ENCODE measurements at regions not wholly inside any gene's neighbourhood (a gene's known extent, or its start where the extent isn't known, plus 50 kb on each side); places are given as distances from the start of the nearest gene placed in this dataset.

DNA sequence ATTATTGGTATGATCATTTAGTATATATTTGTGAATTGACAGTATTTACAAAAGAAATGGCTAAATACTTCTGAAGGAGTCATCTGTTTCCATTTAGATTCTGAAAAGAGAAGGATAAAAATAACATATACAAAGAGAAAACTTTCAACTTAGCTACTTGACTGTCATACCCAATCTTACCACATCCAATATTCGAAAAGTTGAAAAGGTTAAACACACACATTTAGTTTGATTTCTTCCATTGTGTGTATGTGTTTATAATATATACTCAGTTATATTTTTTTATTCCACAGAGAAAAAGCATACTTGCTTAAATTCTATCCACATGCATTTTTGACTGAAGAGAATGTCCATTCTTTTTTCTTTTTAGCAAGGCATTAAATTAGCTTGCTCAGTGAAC is 470.7 kb downstream of the TFEC start:
- TF ChIP-seq, protein P1, sequence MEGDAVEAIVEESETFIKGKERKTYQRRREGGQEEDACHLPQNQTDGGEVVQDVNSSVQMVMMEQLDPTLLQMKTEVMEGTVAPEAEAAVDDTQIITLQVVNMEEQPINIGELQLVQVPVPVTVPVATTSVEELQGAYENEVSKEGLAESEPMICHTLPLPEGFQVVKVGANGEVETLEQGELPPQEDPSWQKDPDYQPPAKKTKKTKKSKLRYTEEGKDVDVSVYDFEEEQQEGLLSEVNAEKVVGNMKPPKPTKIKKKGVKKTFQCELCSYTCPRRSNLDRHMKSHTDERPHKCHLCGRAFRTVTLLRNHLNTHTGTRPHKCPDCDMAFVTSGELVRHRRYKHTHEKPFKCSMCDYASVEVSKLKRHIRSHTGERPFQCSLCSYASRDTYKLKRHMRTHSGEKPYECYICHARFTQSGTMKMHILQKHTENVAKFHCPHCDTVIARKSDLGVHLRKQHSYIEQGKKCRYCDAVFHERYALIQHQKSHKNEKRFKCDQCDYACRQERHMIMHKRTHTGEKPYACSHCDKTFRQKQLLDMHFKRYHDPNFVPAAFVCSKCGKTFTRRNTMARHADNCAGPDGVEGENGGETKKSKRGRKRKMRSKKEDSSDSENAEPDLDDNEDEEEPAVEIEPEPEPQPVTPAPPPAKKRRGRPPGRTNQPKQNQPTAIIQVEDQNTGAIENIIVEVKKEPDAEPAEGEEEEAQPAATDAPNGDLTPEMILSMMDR (IDR thresholded peaks at IDR 0.05) = no peak
- no peak for TF ChIP-seq POLR2A (IDR thresholded peaks at IDR 0.05)

Measured in right lobe of liver (tissue), 4 donors.